GM18909 (cell line): ENCODE measurements at regions not wholly inside any gene's neighbourhood (a gene's known extent, or its start where the extent isn't known, plus 50 kb on each side); places are given as distances from the start of the nearest gene placed in this dataset.

Experiments
- ATAC-seq: cut with Tn5 transposase; IDR thresholded peaks from one replicate; pipeline ENCODE4 v1.9.1; 2021; ENCODE audit warnings: mild to moderate bottlenecking; ENCODE audit not compliant: unreplicated experiment, poor library complexity

DNA sequence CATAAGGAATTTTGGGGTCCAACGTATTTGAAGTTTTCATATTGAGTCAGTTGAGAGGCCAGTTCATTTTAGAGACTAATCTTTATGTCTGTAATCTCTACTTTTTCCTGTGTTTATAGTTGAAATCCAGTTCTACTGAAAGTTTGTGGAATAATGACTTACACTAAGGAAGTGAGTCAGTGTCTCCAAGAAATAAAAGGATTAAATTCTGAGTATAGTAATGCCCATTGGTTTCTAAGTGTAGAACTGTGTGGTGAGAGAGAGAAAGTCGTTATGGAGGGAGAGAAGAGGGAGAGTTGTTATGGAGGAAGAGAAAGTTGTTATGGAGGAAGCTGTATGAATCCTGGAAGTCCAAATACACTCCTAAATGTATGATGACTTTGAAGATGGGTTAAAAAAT lies 264.6 kb upstream of the HAND2 start:
- ATAC-seq = no peak

- ATAC-seq = no peak
Observed at GRCh38 chr4:173793937-173794510, 264.0 kb upstream of the HAND2 start.

DNA sequence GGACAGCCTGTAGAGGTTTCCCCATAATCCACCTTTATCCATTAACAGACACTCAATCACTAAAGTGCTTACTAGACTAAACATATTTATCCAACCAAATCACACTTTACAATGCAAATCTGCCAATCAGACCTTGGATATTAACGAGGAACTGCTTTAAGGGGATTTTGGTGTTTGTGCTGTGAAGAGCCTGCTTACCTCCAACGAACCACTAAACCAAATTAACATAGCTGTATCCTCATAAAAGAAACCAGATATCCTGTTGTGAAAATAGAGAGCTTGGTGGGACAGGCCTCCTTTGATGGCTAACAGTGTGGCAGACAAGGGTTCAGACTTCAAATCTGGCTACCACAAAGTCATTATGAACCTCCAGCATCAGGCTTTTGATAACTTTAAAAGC lies 252.6 kb upstream of the HAND2 start:
- no peak for ATAC-seq

DNA sequence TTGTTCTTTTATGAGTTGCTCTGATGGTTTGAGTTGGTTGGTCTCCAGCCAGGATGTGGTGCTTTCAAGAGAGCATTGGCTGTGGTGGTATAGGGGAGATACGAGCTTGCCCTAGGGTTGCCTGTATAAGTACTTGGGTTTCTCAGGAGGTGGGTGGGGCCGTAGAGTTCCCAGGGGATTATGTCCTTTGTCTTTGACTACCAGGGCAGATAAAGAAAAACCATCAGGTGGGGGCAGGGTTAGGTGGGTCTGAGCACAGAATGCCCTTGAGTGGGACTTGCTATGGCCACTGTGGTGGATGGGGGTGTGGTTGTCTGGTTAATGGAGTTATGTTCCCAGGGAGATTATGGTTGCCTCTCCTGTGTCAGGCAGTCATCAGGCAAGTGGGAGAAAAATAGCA lies 247.9 kb upstream of the HAND2 start:
- no peak for ATAC-seq

- ATAC-seq = no peak
Observed at GRCh38 chr4:173777421-173777820, 247.4 kb upstream of the HAND2 start.

DNA sequence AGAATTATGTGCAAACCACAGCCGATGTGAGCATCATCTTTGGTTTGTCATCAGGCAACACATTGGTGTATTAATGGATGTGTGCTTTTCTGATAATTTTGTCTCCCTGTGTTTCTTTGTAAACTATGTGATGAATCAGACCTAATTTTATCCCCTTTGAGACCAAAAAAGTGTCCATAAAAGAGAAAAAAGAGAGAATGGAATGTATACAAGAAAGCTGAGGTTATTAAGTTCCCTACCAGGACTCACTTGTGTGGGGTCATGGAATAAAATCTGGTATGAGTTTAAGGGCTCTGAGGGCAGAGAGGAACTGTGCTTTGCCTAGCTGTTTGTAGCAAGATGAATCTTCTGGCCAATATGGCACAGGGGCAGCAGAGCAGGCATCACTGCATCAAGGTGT lies 239.5 kb upstream of the HAND2 start:
- no peak for ATAC-seq

DNA sequence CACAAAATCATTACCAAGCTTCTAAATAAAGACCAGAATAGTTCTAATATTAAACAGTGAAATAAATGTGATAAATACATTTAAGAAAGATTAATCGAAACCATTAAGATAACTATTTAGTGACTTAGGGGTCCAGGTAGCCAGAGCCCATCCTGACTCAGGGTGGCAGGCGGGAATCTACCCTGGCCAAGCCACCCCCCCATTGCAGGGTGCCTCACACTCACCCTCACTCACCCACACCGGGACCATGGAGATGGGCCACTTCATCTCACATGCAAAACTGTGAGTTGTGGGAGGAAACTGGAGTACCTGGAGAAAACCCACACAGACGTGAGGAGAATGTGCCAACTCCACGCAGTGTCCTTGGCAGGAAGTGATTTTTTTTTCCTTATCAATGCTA lies 237.6 kb upstream of the HAND2 start:
- no peak for ATAC-seq

GRCh38 chr4:173766171-173766600 lies 236.2 kb upstream of the HAND2 start:
- ATAC-seq = no peak

DNA sequence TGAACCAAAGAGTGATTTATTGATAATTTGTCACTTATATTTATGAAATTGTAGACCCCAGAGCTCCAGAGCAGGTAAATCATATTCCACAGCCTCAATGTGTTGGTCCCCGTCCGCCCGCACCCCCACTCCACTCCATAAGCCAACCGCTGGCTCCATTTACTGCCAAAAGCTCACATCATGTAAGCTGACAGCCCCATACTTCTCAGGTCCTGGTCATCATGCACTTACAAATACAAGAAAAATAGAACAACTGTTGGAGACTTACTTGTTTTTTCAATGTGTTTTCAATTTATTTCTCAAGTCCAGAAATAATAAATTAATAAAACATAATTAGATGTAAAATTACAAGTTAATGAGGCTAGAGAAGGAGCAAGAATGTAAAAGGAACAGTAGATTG lies 235.7 kb upstream of the HAND2 start:
- ATAC-seq = no peak

DNA sequence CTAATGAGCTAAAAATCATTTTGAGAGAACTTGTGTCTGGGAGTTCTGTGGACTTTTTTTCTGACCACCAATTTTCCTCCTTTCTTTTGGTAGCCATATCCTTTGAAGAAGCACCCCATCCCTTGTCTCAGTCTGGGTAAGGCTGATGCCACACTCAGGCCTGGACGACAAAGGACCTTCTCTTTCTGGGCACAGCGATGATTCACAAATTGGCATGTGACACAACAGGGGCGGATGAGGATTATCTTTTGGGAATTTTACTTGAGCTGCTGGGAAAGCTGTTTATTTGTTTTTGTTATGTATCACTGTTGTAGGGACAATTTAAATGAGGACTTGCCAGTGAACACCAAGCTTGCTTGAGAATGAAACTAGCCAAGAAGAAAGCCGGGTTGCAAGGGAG lies 233.4 kb upstream of the HAND2 start:
- no peak for ATAC-seq

DNA sequence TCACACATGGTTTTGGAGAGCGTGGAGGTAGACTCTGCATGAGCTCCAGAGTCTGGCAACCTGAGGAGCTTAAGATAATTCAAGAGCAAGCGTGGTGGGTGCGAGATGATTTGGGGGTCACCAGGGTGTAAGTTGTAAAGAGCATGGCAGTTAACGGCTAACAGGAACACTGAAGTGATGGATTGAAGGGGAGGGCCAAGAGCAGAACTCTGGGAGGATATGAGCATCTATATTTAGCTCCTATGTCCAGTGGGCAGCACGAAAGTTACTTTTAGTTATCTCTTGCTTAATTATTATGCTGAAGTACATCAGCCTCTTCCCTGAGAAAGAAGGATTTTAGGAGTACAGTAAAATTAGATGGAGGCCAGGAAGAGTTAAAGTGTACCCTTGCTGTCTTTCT lies 231.9 kb upstream of the HAND2 start:
- ATAC-seq = no peak

DNA sequence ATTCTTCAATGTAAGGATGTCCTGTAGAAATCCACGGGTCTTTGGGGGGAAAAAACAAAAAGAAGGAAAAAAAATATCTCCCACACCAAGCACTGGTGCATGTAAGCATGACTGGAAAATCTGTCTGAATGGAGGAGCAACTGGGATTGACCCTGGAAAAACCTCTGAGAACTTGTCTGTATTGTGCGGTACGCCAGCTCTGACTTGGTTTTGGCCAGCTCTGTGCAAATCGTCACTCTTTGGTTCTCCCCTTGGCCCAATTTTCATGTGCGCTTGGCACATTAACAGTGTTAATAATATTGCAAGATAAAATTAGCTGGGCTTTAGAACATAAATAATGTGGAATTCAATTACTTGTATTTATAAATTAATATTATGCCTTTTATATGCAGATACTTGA lies 231.2 kb upstream of the HAND2 start:
- no peak for ATAC-seq

DNA sequence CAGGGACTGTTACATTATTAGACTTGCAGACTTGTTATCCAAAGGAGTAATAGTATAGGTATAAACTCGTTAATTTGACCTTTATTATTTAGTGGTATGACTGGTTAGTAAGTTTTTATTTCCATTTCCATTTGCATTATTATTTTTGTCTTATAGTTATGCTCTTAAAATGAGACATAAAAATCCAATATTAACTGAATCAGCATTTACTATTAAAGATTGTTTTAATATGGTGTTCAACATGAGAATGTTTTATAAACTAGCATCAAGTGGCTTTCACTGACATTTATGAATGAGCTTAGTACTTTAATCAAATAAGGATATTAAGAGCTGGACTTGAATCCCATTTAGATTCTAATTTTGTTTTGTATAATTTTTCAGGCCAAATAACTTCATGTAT lies 228.1 kb upstream of the HAND2 start:
- ATAC-seq = no peak

- no peak for ATAC-seq
Observed at GRCh38 chr4:173753408-173753807, 223.4 kb upstream of the HAND2 start.

DNA sequence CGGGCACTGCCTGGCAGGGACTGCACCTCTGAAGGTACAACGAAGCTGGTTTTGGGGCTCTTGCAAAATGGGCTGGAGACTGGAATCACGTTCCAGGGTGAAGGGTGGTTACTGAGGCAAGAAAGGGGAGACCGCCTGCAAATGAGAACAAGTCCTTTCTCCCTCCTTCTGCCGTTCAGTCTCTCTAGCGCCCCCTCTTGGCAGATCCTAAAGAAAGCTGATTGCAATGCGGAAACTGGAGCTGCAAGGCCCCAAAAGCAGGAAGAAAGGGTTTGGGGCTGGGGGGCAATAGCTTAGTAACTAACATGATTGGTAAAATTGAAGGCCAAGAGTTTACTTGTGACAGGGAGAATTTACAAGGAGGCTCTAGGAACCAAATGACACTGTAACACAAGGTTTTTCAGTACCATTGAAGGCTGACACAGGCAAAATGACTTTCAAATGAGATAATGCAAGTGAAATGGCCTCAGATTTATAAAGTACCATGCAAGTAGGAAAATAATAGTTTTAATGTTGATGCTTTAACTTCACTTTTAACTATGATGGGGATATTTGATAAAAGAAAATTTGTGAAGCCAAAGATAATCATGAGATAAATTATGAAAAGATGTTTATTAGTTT lies 222.7 kb upstream of the HAND2 start:
- ATAC-seq = no peak

GRCh38 chr4:173748353-173748752 lies 218.3 kb upstream of the HAND2 start:
- ATAC-seq = no peak

DNA sequence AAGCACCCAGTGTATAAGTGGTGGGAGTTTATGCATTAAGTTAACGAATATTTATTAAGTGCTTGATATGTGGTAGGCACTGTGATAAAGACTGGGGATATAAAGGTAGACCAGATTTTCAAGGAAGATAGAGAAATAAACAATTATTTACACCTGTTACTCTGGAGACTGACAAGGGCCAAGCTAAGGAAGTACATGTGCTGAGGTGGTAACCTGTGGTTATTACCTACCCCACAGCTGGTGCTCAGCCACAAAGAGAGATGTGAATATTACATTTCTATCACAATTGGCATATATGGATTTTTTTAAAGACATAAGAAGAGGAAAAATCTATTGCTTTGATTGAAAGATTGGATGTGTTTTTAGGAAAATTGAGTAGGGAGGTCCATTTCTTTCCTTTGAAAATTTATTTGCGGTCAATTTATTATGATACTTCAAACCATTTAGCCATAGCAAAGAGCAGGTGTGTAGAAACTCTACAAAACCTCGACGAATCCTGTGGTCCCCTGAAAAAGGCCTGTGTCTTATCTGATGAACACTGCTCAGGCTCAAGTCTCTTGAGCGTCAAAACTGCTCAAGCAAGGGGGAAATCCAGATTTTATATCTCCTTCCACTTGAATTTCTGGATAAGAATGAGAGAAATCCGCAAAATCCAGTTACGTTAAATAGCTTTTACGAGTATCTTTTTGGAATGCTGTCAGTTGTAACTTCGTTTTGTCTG lies 217.7 kb upstream of the HAND2 start:
- ATAC-seq = no peak

DNA sequence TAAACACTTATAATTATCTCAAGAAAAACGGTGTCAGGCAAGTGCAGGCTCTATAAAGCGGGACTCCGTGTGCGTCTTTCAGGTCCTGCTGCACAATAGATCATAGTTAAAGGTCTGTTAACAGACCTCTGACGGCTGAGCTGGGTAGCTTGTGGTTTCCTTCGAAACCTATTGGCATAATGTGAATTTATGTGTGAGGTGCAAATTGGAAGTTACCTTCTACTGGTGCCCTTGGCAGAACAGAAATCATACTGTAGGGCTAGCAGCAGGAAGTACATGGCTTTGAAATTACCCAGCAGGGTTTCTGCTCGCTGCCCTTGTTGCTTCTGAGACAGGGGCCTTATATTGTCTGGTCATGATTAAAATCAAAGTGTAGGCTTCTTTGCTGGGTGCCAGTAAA lies 216.4 kb upstream of the HAND2 start:
- no peak for ATAC-seq

DNA sequence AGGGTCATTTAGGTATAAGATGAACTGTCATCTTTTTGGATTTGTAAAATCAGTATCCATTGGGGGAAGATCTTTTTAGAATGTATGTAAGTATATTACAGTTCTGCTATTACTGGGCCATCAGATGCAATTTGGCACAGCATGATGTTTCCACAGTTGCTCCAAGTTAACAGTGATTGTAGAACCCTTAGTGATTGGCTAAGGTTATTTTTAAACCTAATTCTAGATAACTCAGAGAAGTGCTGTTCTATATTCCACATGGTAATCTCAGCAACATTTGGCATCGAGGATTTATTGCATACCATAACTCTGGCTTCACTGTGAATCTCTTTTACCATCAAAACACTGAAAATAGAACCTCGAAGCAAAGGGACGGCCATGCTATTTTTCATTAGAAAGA lies 215.7 kb upstream of the HAND2 start:
- ATAC-seq = no peak

- ATAC-seq = no peak
Observed at GRCh38 chr4:173736840-173737239, 206.8 kb upstream of the HAND2 start.

- ATAC-seq = no peak
Observed at GRCh38 chr4:173735585-173735984, 205.6 kb upstream of the HAND2 start.

- ATAC-seq = no peak
Observed at GRCh38 chr4:173735049-173735448, 205.0 kb upstream of the HAND2 start.
